Vagina (tissue), 2 donors: ENCODE measurements at regions not wholly inside any gene's neighbourhood (a gene's known extent, or its start where the extent isn't known, plus 50 kb on each side); places are given as distances from the start of the nearest gene placed in this dataset.

Experiments used
- CTCF ChIP-seq, 3 experiments: fragments of 450-650 bp in 2 of 3; fragments of 200-600 bp in 1 of 3; sonication (generic) in 1 of 3; IDR thresholded peaks; one replicate each; pipeline ENCODE4 v1.5.1; 2017 to 2019; ENCODE audit warnings: antibody characterized with exemption in 3 of 3, mild to moderate bottlenecking in 2 of 3, moderate library complexity in 2 of 3
- POLR2AphosphoS5 ChIP-seq, 2 donors: sonication (generic); formaldehyde crosslinking; IDR thresholded peaks; one replicate each; pipeline ENCODE4 v1.9.0; 2017; ENCODE audit warnings: antibody characterized with exemption in 2 of 2, mild to moderate bottlenecking in 2 of 2, low read depth in 1 of 2; ENCODE audit not compliant: insufficient read depth in 1 of 2

GRCh38 chr20:57869291-57869950 is 159.6 kb upstream of the PMEPA1 start:
- no peak for TF ChIP-seq POLR2AphosphoS5 (IDR thresholded peaks at IDR 0.05; ENCODE audit: insufficient read depth in 1 of 2, low read depth in 1 of 2)
- TF ChIP-seq CTCF (IDR thresholded peaks at IDR 0.05), result no peak
